DMS79 (cell line): ENCODE measurements at regions not wholly inside any gene's neighbourhood (a gene's known extent, or its start where the extent isn't known, plus 50 kb on each side); places are given as distances from the start of the nearest gene placed in this dataset.

Experiments
- DNase-seq: peaks from one replicate; lab custom pipeline; 2025; lab: John Stamatoyannopoulos, UW

- DNase-seq: peak; percentile 48
These were observed 110.2 kb upstream of the NLRP1 start for GRCh38 chr17:5694551-5694950.

DNA sequence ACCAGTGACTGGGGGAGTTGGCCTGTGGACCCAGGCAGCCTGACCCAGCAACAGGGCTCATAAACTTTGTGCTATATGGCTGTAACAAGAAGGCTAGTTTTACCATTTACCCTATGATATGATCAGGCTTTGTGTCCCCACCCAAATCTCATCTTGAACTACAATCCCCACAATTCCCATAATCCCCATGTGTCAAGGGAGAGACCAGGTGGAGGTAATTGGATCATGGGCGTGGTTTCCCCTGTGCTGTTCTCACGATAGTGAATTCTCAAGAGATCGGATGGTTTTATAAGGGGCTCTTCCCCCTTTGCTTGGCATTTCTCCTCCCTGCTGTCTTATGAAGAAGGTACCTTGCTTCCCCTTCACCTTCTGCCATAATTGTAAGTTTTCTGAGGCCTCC, 111.2 kb upstream of the NLRP1 start:
- no peak for DNase-seq

DNA sequence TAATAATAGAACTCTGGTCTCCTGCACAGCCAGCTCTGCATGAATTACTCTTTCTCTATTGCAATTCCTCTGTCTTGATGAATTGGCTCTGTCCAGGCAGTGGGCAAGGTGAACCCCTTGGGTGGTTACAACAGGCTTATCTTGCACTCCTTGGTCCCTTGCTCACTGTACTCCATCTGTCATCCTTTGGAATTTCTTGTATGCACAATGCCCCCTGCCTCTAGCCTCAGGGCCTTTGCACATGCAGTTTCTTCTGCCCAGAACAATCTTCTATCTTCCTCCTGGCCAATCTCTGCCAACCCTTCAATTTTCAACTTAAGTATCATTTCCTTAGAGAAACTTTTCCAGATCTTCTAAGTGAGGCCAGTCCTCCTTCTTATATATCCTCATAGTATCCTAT, 114.7 kb upstream of the NLRP1 start:
- DNase-seq: no peak

DNA sequence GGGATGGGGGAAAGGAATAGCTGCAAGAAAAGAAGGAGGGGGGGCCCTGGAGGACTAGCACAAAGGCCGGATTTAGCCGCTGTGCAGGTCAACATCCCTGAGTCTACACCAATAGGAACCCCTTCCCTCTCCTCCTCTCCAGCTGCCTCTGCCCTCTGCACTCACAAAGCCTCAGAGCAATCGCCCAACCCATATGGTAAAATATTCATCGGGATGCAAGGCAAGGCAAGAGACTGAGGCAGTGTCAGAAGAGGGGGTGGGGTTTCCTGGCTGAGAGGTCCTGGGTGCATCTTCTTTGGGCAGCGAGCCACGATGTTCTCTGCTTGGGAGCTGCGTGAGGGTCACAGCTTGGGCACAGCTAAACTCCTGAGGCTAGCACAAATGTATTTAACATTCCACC, 115.5 kb upstream of the NLRP1 start:
- DNase-seq: no peak

DNA sequence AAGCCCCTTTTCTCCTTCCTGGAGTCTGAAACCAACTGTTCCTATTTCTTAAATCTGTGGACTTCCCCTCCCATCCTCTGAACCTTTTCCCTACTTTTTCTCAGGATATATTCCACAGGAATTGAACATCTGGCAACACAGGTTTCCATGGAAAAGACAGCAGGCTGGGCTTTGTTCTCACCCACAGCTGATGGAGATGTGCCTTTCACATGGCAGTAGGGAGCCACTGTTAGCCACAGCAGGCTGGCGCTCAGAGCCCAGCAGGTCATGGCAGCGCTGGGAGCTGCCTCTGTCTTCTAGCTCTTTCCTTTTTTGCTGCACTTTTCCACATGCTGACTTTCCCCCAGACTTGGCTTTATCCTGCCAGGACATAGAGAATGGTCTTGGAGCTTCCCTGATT, 116.4 kb upstream of the NLRP1 start:
- DNase-seq: no peak

DNA sequence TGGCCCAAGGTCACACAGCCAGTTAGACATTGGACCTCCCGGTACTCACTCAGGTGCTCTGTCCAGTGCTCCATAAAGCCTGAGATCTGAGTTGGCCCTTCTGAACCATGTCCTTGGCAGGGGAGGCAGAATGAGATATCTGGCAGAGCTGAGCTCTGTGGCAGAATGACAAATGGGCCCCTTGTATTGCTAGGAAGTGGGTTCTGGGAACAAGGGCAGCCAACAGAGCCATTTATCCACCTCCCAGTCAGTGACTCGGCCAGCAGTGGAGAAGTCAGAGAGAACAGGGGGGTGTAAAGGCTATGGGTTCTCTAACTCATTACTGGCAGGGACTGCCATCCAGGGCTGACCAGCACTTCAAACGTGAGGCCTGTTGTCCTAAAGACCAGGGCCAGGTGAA, 117.1 kb upstream of the NLRP1 start:
- no peak for DNase-seq

GRCh38 chr17:5702951-5703510, 118.7 kb upstream of the NLRP1 start:
- no peak for DNase-seq

DNA sequence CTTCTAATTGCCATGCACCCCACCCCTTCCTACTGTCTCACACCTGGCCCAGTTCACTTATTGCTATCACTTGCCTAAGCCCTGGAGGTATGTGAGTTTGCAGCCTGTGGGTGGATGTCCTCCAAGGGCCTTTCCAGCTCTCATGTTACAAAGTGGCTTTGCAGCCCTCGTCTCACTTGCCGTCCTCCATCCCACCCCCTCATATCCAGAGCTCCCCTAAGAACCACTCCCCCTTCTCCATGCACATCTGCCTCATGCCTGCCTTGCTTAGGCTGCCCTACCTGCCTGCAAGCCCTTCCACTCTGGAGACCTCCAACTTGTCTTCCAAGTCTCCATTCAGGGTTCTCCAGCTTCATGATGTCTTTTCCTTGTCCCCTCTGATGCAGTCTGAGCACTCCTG, 119.4 kb upstream of the NLRP1 start:
- DNase-seq: no peak

- no peak for DNase-seq
These were observed 121.0 kb upstream of the NLRP1 start for GRCh38 chr17:5705081-5705875.

DNA sequence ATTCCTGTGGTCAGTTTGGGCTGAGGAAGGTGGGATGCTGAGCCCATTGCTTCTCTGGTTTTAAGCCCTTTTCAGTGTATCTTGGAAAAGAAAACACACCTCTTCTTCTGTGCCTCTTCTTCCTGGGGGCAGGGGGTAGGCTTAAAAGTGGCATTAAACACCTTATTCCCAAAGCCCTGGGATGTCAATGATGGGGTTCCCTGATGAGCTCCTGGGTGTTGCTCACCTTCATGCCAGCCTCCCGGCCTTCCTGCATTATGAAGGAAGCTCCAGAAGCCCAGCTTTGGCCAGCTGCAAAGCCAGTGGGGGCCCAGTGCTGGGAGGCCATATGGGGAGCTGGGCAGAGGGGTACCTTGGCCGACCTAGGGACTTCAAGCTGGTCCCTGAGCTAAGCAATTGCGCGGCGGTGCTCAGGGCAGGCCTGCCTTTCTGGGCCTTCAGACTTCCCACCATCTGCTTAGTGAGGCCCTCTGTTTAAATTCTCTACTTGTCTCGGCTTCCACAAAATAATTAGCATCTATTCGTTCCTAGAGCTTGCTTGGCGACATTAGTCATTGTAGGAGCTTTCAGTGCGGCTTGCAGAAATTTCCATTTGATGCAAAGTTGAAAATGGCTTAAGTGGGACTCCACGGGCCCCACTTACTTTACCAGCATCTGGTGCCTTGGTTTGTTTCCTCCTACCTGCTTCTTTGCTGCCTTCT, 121.7 kb upstream of the NLRP1 start:
- DNase-seq: no peak

DNA sequence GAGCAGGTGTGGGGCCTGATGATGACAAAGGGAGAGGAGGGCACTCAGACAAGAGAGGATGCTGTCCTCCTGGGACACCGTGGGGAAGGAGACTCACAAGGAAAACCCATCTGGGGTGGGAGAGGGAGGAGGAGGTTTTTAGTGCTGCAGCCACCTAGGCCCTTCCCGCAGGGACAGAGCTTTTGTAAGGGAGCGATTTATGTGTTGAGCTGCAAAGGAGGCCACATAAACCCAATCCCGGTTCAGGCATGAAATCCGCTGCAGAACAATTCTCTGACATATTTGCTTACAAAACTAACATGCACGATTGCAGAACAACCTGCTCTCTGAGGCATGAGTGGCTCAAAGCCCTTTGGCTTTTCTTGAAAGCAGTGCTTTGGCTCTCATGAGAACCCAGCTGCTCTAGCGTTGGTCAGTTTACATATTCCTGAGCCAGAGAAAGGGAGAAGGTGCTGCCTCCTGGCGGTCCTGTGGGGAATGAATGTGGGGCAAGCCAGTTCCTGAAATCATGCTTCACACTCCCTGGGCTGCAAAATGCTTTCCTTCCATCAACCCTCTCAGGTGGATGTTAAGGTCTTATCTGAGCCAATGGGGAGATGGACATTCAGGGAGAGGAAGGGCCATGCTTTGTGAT, 122.4 kb upstream of the NLRP1 start:
- no peak for DNase-seq

- no peak for DNase-seq
These were observed 123.2 kb upstream of the NLRP1 start for GRCh38 chr17:5707482-5707881.

DNA sequence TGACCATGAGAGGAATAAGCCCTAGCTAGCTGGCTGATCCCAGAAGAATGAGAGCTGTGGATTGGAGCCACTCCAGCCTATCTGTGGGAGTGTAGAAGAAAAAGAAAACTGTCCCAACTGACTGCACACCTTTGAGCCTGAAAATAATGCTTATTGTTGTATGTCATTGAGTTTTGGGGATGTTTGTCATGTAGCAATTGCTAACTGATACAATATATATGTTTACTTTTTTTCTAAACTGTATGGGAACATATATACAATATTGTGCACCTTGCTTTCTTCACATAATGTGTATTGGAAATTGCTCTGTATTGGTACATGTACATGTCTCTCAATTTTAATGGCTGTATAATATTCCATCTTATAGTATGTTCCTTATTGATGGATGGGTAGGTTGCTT, 124.0 kb upstream of the NLRP1 start:
- no peak for DNase-seq

GRCh38 chr17:5711344-5711743, 127.0 kb upstream of the NLRP1 start:
- no peak for DNase-seq

DNA sequence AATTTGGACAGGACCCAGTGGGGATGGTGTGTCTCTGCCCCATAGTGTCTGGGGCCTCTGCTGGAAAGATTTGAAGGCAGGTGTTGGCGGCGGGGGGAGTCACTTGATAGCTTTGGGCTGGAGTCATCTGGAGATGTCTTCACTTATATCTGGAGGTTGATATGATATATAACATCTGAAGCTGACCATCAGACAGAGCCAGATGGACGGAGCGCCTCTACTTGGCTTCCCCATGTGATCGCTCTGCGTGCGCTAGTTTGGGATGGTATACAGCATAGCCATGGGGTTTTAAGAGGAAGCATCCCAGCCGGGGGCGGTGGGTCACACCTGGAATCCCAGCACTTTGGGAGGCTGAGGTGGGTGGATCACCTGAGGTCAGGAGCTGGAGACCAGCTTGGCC, 130.7 kb upstream of the NLRP1 start:
- no peak for DNase-seq

GRCh38 chr17:5715478-5715877, 131.2 kb upstream of the NLRP1 start:
- no peak for DNase-seq

DNA sequence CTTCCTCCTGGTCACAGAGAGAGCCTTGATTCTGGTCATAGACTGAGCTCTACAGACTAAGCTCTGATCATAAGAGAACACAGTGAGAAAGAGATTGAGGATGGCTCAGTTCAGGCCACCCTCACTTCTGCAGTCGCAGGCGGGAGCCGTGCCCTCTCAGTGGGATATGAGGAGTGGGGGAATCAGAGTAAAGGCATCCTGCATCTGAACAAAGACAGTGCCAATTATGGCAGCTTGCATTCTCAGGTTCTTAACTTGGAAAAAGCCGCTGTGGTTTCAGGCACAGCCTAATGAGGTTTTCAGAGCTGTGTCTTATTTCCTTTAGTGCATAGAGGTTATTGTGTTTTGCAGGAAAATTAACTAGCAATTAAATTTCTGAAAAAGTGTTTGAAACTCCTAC, 134.4 kb upstream of the NLRP1 start:
- no peak for DNase-seq

DNA sequence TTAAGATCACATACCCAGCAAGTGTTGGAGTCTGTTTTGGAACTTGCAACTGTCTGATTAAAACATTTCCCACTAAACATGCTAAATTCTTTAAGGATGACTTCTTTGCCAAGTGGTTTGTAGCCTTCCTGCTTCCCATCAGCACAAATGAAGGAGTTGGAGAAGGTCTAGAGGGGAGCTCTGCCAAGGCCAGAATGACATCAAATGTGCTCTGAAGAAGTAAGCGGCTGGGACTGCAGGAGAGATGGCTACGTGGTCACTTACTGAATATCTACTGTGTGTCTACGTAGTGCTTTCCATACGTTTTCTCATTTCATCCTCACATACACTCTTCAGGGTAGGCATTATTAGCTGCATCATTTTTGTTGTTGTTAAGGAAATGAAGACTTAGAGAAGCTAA, 135.7 kb upstream of the NLRP1 start:
- DNase-seq: no peak

GRCh38 chr17:5730373-5730772, 146.1 kb upstream of the NLRP1 start:
- no peak for DNase-seq

DNA sequence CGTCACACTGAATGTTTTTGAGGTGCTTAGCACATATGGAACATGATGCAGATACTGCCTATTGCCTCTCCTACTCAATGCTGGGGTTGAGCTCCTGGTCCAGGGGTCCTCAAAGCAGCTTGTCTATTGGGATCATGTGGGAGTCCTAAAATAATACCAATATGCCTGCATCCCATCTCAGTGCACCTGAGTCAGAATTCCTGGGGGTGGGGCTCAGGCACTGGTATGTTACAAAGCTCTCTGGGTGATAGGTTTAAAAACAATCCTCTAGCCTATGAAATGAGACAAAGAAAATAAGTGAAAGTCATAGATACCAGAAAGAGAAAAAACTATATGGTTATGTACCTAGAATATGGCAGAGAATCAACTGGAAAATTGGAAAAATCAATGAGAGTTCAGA, 156.6 kb upstream of the NLRP1 start:
- no peak for DNase-seq

DNA sequence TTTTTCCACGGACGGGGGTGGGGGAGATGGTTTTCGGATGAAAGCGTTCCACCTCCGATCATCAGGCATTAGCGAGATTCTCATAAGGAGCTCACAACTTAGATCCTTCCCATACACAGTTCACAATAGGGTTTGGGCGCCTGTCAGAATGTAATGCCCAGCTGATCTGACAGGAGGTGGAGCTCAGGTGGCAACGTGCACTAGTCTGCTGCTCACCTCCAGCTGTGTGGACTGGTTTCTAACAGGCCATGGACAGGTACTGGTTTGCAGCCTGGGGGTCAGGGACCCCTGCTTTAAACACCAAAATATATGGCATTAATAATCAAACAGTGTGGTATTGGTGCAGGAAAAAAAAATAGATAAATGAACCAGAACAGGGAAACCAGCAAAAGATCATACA, 157.5 kb upstream of the NLRP1 start:
- no peak for DNase-seq

DNA sequence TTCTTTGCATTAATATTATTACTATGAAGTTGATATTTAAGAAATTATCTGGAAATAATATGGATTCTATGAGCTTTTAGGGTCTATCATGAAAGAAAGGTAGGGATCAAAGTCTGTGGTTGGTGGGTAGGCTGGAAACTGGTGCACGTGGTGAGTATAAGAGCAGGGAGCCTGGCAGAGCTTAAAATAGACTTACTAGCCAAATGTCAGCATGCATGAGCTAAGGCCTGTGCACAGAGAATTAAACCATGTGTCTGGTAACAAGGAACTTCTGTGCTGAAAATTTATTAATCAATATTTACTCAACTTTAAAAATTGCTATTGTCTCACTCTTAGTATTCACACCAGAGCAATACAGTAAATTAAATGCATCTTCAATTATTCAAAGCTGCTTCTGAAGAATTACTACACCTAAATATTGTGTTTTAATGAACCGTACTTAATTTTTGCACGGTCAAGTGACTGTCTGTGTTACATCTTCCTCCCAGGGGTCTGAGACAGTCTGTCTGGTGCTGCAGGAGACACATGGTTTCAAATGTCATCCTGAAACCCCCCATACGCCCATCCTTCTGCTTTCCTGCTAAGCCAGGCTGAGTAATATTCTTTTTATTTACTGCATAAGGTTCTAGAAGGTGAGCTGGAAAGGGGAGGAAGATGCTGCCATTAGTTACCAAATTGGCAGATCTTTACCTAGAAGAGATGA, 161.0 kb upstream of the NLRP1 start:
- DNase-seq: no peak
